Osteoblast (primary cell): ENCODE measurements at regions not wholly inside any gene's neighbourhood (a gene's known extent, or its start where the extent isn't known, plus 50 kb on each side); places are given as distances from the start of the nearest gene placed in this dataset.
A peak's percentile ranks its signal among the peaks of the same experiment; 100 is the strongest.

Source experiments
- DNase-seq: peaks from one replicate; pipeline ENCODE4 v3.0.0; 2011; ENCODE audit warnings: low spot score, mixed read lengths; ENCODE audit not compliant: insufficient read length; ENCODE audit errors: missing footprints
- H2AFZ ChIP-seq: 2 replicates; pipeline ENCODE4 v1.6.0; 2011; ENCODE audit warnings: mild to moderate bottlenecking, low read length
- H3K27ac ChIP-seq: 2 replicates; pipeline ENCODE4 v1.5.1; 2011; ENCODE audit warnings: mild to moderate bottlenecking, low read depth, low read length, moderate library complexity
- H3K27me3 ChIP-seq: 2 replicates; pipeline ENCODE4 v1.6.0; 2012; ENCODE audit warnings: mild to moderate bottlenecking, control low read depth, inconsistent platforms, low read length, moderate library complexity; ENCODE audit not compliant: insufficient read depth
- H3K36me3 ChIP-seq: 2 replicates; pipeline ENCODE4 v1.5.1; 2011; ENCODE audit warnings: mild to moderate bottlenecking, low read length, control low read depth, moderate library complexity; ENCODE audit not compliant: insufficient read depth
- H3K4me1 ChIP-seq: 2 replicates; pipeline ENCODE4 v1.5.1; 2011; ENCODE audit warnings: mild to moderate bottlenecking, low read length, control low read depth, moderate library complexity; ENCODE audit not compliant: insufficient read depth
- H3K4me2 ChIP-seq: 2 replicates; pipeline ENCODE4 v1.6.0; 2011; ENCODE audit warnings: mild to moderate bottlenecking, low read length; ENCODE audit not compliant: insufficient read depth
- H3K4me3 ChIP-seq: fragments of 200-600 bp; sonication (generic); 3 replicates; pipeline ENCODE4 v1.5.1; 2012; ENCODE audit warnings: mild to moderate bottlenecking, low read length, inconsistent platforms; ENCODE audit not compliant: insufficient read depth
- H3K79me2 ChIP-seq: 2 replicates; pipeline ENCODE4 v1.6.0; 2012; ENCODE audit warnings: mild to moderate bottlenecking, low read length, control low read depth, inconsistent platforms; ENCODE audit not compliant: insufficient read depth
- H3K9me3 ChIP-seq: 2 replicates; pipeline ENCODE4 v1.5.1; 2011; ENCODE audit warnings: low read depth, low read length, control low read depth
- H4K20me1 ChIP-seq: 2 replicates; pipeline ENCODE4 v1.6.0; 2012; ENCODE audit warnings: mild to moderate bottlenecking, low read length, control low read depth; ENCODE audit not compliant: insufficient read depth
- CTCF ChIP-seq: IDR thresholded peaks from 2 replicates; pipeline ENCODE4 v1.5.1; 2011; ENCODE audit warnings: mild to moderate bottlenecking, low read depth, low read length, moderate library complexity; ENCODE audit errors: extremely low read depth

GRCh38 chr9:99432075-99432474 is 210.0 kb downstream of the SEC61B start:
- DNase-seq: no peak
- no peak overlapping the region for H3K4me3 ChIP-seq
- no peak overlapping the region for H3K27ac ChIP-seq
- no peaks in the 10 kb centered on the region for H4K20me1 ChIP-seq
- no peaks in the 10 kb centered on the region for H3K36me3 ChIP-seq
- H3K79me2 ChIP-seq: no peaks in the 10 kb centered on the region
- no peaks in the 10 kb centered on the region for H3K9me3 ChIP-seq
- TF ChIP-seq CTCF: no peak
- no peaks in the 10 kb centered on the region for H3K27me3 ChIP-seq
- H3K4me1 ChIP-seq: peaks cover 22% of the 10 kb centered on the region
- no peak overlapping the region for H3K4me2 ChIP-seq
- no peak overlapping the region for H2AFZ ChIP-seq

GRCh38 chr9:99433095-99433494 is 211.0 kb downstream of the SEC61B start:
- no peak for TF ChIP-seq CTCF
- no peak overlapping the region for H3K4me3 ChIP-seq
- H3K79me2 ChIP-seq: no peaks in the 10 kb centered on the region
- H3K36me3 ChIP-seq: no peaks in the 10 kb centered on the region
- no peaks in the 10 kb centered on the region for H3K9me3 ChIP-seq
- peaks cover 22% of the 10 kb centered on the region for H3K4me1 ChIP-seq
- no peak for DNase-seq
- H3K4me2 ChIP-seq: no peak overlapping the region
- H3K27me3 ChIP-seq: no peaks in the 10 kb centered on the region
- H4K20me1 ChIP-seq: no peaks in the 10 kb centered on the region
- H3K27ac ChIP-seq: peak overlapping the region; percentile 34
- no peak overlapping the region for H2AFZ ChIP-seq

GRCh38 chr9:99433555-99433954 is 211.5 kb downstream of the SEC61B start:
- peak overlapping the region; percentile 55 for H3K27ac ChIP-seq
- no peaks in the 10 kb centered on the region for H4K20me1 ChIP-seq
- H3K4me1 ChIP-seq: peaks cover 22% of the 10 kb centered on the region
- H3K36me3 ChIP-seq: no peaks in the 10 kb centered on the region
- H3K4me2 ChIP-seq: no peak overlapping the region
- H3K27me3 ChIP-seq: no peaks in the 10 kb centered on the region
- H3K9me3 ChIP-seq: no peaks in the 10 kb centered on the region
- TF ChIP-seq CTCF: no peak
- H3K79me2 ChIP-seq: no peaks in the 10 kb centered on the region
- H2AFZ ChIP-seq: peak overlapping the region; percentile 33
- H3K4me3 ChIP-seq: no peak overlapping the region
- DNase-seq: peak; percentile 79

- H3K36me3 ChIP-seq: no peaks in the 10 kb centered on the region
- DNase-seq: no peak
- no peak overlapping the region for H3K4me2 ChIP-seq
- H2AFZ ChIP-seq: no peak overlapping the region
- H3K79me2 ChIP-seq: no peaks in the 10 kb centered on the region
- no peaks in the 10 kb centered on the region for H3K9me3 ChIP-seq
- no peak overlapping the region for H3K4me3 ChIP-seq
- no peaks in the 10 kb centered on the region for H3K27me3 ChIP-seq
- H4K20me1 ChIP-seq: no peaks in the 10 kb centered on the region
- H3K4me1 ChIP-seq: peaks cover 10% of the 10 kb centered on the region
- H3K27ac ChIP-seq: no peak overlapping the region
- no peak for TF ChIP-seq CTCF
These were observed 214.5 kb downstream of the SEC61B start for GRCh38 chr9:99436616-99437015.
